HG03432 (cell line): ENCODE measurements at regions not wholly inside any gene's neighbourhood (a gene's known extent, or its start where the extent isn't known, plus 50 kb on each side); places are given as distances from the start of the nearest gene placed in this dataset.

Experiments used
- ATAC-seq: cut with Tn5 transposase; IDR thresholded peaks from one replicate; pipeline ENCODE4 v1.9.1; 2021; ENCODE audit warnings: mild to moderate bottlenecking, moderate library complexity; ENCODE audit not compliant: unreplicated experiment

DNA sequence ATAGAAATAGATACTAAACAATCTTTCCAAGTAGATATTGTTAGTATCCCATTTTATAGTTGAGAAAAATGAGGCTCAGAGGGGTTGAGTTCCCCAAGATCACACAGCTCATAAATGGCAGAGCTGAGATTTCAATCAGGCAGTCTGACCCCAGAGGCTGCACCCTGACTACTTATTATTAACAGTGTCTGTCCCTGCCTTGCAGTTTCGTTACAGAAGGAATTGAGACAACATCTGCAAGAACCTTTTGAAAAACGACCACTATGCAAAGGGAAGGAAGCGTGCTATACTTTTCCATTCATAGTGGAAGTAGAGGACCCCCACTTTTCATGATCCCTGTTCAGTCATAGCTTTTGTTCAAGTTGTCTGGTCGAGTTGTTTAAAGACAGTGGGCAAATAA lies 53.2 kb upstream of the SEC11C start:
- ATAC-seq, result no peak

DNA sequence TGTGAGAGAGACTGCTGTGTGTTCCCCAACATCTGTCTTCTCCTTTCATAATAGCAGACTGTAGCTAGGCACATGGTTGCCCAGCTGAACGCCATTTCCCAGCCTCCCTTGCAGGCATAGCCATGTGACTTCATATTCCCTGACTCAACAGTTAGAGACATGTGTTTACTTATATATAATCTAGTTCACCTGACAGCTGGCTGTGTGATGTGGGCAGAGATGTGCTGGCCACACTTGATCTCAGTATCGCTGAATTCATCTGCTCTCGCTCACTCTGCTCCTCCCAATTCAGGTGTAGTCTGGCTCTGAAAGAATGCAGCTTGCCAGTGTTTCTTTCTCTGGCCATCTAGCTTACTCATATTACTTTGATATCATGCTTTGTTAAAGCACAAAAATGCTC lies 52.3 kb upstream of the SEC11C start:
- ATAC-seq, result no peak
